ENCODE measurements at regions not wholly inside any gene's neighbourhood (a gene's known extent, or its start where the extent isn't known, plus 50 kb on each side); places are given as distances from the start of the nearest gene placed in this dataset.
"Not testable (repeated sequence)": the region's sequence is repeated elsewhere in the genome, so short reads cannot be mapped to it uniquely, and the experiment has no call there.

GRCh38 chr3:177609613-177610012, 412.3 kb upstream of the TBL1XR1 start:
- DNase-seq = no peak

GRCh38 chr3:177610262-177610661, 413.0 kb upstream of the TBL1XR1 start:
- no peak for DNase-seq

GRCh38 chr3:177610686-177611633, 413.7 kb upstream of the TBL1XR1 start:
- DNase-seq = no peak

- no peak for DNase-seq
Observed at GRCh38 chr3:177611752-177612334, 414.6 kb upstream of the TBL1XR1 start.

- no peak for DNase-seq
Observed at GRCh38 chr3:177613901-177614300, 416.6 kb upstream of the TBL1XR1 start.

- no peak for DNase-seq
Observed at GRCh38 chr3:177615015-177615414, 417.7 kb upstream of the TBL1XR1 start.

GRCh38 chr3:177618873-177619733, 421.8 kb upstream of the TBL1XR1 start:
- DNase-seq = no peak

GRCh38 chr3:177620073-177620472, 422.8 kb upstream of the TBL1XR1 start:
- no peak for DNase-seq

- no peak for DNase-seq
Observed at GRCh38 chr3:177622520-177622919, 425.2 kb upstream of the TBL1XR1 start.

- no peak for DNase-seq
Observed at GRCh38 chr3:177622982-177623617, 425.8 kb upstream of the TBL1XR1 start.

- peak; percentile 40 for DNase-seq
Observed at GRCh38 chr3:177624528-177625495, 427.5 kb upstream of the TBL1XR1 start.

- DNase-seq = no peak
Observed at GRCh38 chr3:177626045-177626444, 428.8 kb upstream of the TBL1XR1 start.

GRCh38 chr3:177628095-177628719, 430.9 kb upstream of the TBL1XR1 start:
- DNase-seq = not testable (repeated sequence)

- DNase-seq = no peak
Observed at GRCh38 chr3:177629276-177629675, 432.0 kb upstream of the TBL1XR1 start.

GRCh38 chr3:177633671-177634207, 436.5 kb upstream of the TBL1XR1 start:
- no peak for DNase-seq

- not testable (repeated sequence) for DNase-seq
Observed at GRCh38 chr3:177635601-177636106, 438.4 kb upstream of the TBL1XR1 start.

- DNase-seq = no peak
Observed at GRCh38 chr3:177640319-177640965, 443.2 kb upstream of the TBL1XR1 start.

GRCh38 chr3:177641206-177641605, 443.9 kb upstream of the TBL1XR1 start:
- DNase-seq = no peak

GRCh38 chr3:177642042-177642803, 444.9 kb upstream of the TBL1XR1 start:
- DNase-seq = no peak

All from CD4-positive, alpha-beta T cell treated with Interleukin-12 subunit alpha and Interleukin-12 subunit beta, for 1 hour (primary cell).